SK-N-SH (cell line): ENCODE measurements at regions not wholly inside any gene's neighbourhood (a gene's known extent, or its start where the extent isn't known, plus 50 kb on each side); places are given as distances from the start of the nearest gene placed in this dataset.

ENCODE experiments used
- CTCF ChIA-PET: fragments of 300-600, 350-600 bp; formaldehyde crosslinking; extraction: SDS; loops from one replicate; lab custom pipeline; 2021; lab: Yijun Ruan, JAX
- POLR2A ChIA-PET: fragments of 350-600 bp; sonication (Branson Sonifier 250); formaldehyde crosslinking; extraction: SDS; loops from one replicate; lab custom pipeline; 2020; ENCODE audit warnings: antibody characterized with exemption, inconsistent platforms; lab: Yijun Ruan, JAX
- DNase-seq: peaks from one replicate; pipeline ENCODE4 v3.0.0; 2012
- H2AFZ ChIP-seq: fragments of 200-600 bp; sonication (generic); 2 replicates; pipeline ENCODE4 v1.8.1; 2016; ENCODE audit warnings: antibody characterized with exemption, mild to moderate bottlenecking, low read depth
- H3F3A ChIP-seq: fragments of 200-600 bp; sonication (generic); replicated peaks from 2 replicates; pipeline ENCODE3; 2016; ENCODE audit warnings: antibody characterized with exemption, mild to moderate bottlenecking; ENCODE audit not compliant: insufficient read depth
- H3K27ac ChIP-seq, 2 experiments: fragments of 200-500 bp in 1 of 2; fragments of 200-600 bp in 1 of 2; sonication (Bioruptor generic) in 1 of 2; sonication (generic), shearing (Covaris generic) in 1 of 2; 2 replicates each; pipeline versions ENCODE4 v1.5.1 to v1.6.1; 2014 to 2016; ENCODE audit warnings: low read depth in 2 of 2, inconsistent platforms in 1 of 2, low read length in 1 of 2, mild to moderate bottlenecking in 1 of 2, mixed read lengths in 1 of 2
- H3K27me3 ChIP-seq: fragments of 200-600 bp; sonication (generic), shearing (Covaris generic); 2 replicates; pipeline ENCODE4 v1.6.1; 2016; ENCODE audit warnings: mixed run types; ENCODE audit not compliant: insufficient read depth
- H3K36me3 ChIP-seq, 2 experiments: fragments of 200-500 bp in 1 of 2; fragments of 200-600 bp in 1 of 2; sonication (Bioruptor generic) in 1 of 2; sonication (generic) in 1 of 2; replicated peaks in 1 of 2; 2 replicates each; pipeline versions ENCODE3 to v1.5.1; 2014 to 2016; ENCODE audit warnings: low read length in 1 of 2, mild to moderate bottlenecking in 1 of 2; ENCODE audit not compliant: insufficient read depth in 2 of 2, control insufficient read depth in 1 of 2
- H3K4me1 ChIP-seq, 2 experiments: fragments of 200-500 bp in 1 of 2; fragments of 200-600 bp in 1 of 2; sonication (Bioruptor generic) in 1 of 2; sonication (generic), shearing (Covaris generic) in 1 of 2; 2 replicates each; pipeline versions ENCODE4 v1.5.1 to v1.6.1; 2014 to 2016; ENCODE audit warnings: low read depth in 1 of 2, low read length in 1 of 2, mixed run types in 1 of 2; ENCODE audit not compliant: insufficient read depth in 2 of 2, control insufficient read depth in 1 of 2
- H3K4me2 ChIP-seq: fragments of 200-600 bp; sonication (generic), shearing (Covaris generic); 2 replicates; pipeline ENCODE4 v1.6.1; 2017; ENCODE audit warnings: mixed run types
- H3K4me3 ChIP-seq, 2 experiments: fragments of 200-500 bp in 1 of 2; fragments of 200-600 bp in 1 of 2; sonication (Bioruptor generic) in 1 of 2; sonication (generic), shearing (Covaris generic) in 1 of 2; 2 replicates each; pipeline versions ENCODE4 v1.5.1 to v1.8.1; 2014 to 2016; ENCODE audit warnings: low read depth in 2 of 2, inconsistent platforms in 1 of 2, low read length in 1 of 2, mild to moderate bottlenecking in 1 of 2, mixed read lengths in 1 of 2, moderate library complexity in 1 of 2
- H3K79me2 ChIP-seq: fragments of 200-600 bp; sonication (generic); 2 replicates; pipeline ENCODE4 v1.8.1; 2017; ENCODE audit warnings: mild to moderate bottlenecking; ENCODE audit not compliant: insufficient read depth
- H3K9ac ChIP-seq: fragments of 200-600 bp; sonication (generic); 2 replicates; pipeline ENCODE4 v1.6.1; 2017; ENCODE audit warnings: mixed run types
- H3K9me2 ChIP-seq: fragments of 200-600 bp; sonication (generic); 2 replicates; pipeline ENCODE4 v1.6.1; 2017; ENCODE audit warnings: mixed run types
- H3K9me3 ChIP-seq: fragments of 200-600 bp; sonication (generic); 2 replicates; pipeline ENCODE4 v1.6.1; 2017; ENCODE audit warnings: mixed run types, mild to moderate bottlenecking, moderate library complexity
- H4K20me1 ChIP-seq: fragments of 200-600 bp; sonication (generic); 2 replicates; pipeline ENCODE4 v1.6.1; 2017; ENCODE audit warnings: mild to moderate bottlenecking, mixed run types; ENCODE audit not compliant: insufficient read depth
- CHD2 ChIP-seq: fragments of 150-350 bp; IDR thresholded peaks from 2 replicates; pipeline ENCODE4 v1.6.1; 2018; ENCODE audit warnings: low read length; ENCODE audit not compliant: partially characterized antibody
- CTCF ChIP-seq: fragments of 200-600 bp; sonication (generic); IDR thresholded peaks from 2 replicates; pipeline ENCODE4 v1.6.1; 2017; ENCODE audit warnings: antibody characterized with exemption, mild to moderate bottlenecking, moderate library complexity
- FOXJ3 ChIP-seq: sonication (generic); formaldehyde crosslinking; IDR thresholded peaks from 2 replicates; pipeline ENCODE4 v1.5.1; 2020; ENCODE audit warnings: mild to moderate bottlenecking, missing genetic modification reagents
- JUND ChIP-seq: IDR thresholded peaks from 2 replicates; pipeline ENCODE4 v1.4.0; 2012
- REST ChIP-seq: IDR thresholded peaks from 2 replicates; pipeline ENCODE4 v1.6.1; 2012; ENCODE audit warnings: mild to moderate bottlenecking, low read depth, low read length, moderate library complexity
- RFX5 ChIP-seq: IDR thresholded peaks from 2 replicates; pipeline ENCODE4 v1.6.1; 2012; ENCODE audit warnings: mild to moderate bottlenecking, improper control_type of control experiment, low read length
- TCF12 ChIP-seq: IDR thresholded peaks from 2 replicates; pipeline ENCODE4 v1.4.0; 2012
- TEAD4 ChIP-seq: IDR thresholded peaks from 2 replicates; pipeline ENCODE4 v1.4.0; 2012; ENCODE audit warnings: mild to moderate bottlenecking, borderline replicate concordance; ENCODE audit not compliant: insufficient read depth
- WGBS: methylation state at CpG from one replicate; pipeline ENCODE4 v1.1.6; 2017; ENCODE audit warnings: low lambda C conversion rate; 5-methylcytosine and 5-hydroxymethylcytosine counted together
- TF ChIP-seq, protein P1 (sequence below): IDR thresholded peaks from 2 replicates; pipeline ENCODE4; 2012
- TF ChIP-seq, protein P2 (sequence below): IDR thresholded peaks from 2 replicates; pipeline ENCODE4 v1.4.0; 2012; ENCODE audit warnings: low read depth
- TF ChIP-seq, protein P3 (sequence below): IDR thresholded peaks from 2 replicates; pipeline ENCODE4 v1.4.0; 2012; ENCODE audit warnings: low read depth, borderline replicate concordance

DNA sequence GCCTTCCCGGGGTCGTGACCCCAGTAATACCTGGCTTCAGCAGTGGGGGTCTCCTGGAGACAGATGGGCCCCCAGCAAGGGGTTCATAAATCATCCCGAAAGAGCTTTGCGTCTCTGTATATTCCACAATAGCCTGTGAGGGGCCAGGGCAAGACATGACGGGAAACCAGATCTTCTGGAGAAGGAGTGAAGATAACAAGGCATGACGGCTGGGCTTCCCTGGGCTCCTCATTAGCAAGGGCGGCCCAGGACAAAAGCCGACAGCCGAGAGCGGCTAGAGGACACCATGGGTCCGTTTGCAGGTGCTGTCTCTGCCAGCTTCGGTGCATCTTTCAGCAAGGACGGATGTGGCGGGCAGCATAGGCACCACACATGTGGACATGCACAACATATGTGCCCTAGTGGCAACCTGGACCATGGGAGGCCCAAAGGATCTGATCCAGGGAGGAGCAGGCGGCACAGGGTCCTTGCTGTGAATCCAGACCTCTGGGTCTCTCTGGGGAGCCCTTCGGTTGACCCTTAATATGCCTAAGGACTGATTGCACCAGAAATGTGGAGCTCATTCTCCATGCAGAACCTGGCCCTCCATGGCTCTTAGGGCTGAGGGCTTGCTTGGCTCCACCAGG lies 136.9 kb upstream of the FOXF1 start:
- no peak for DNase-seq
- H3K79me2 ChIP-seq: no peaks in the 10 kb centered on the region
- POLR2A ChIA-PET: no interaction called here
- TF ChIP-seq, protein P1, sequence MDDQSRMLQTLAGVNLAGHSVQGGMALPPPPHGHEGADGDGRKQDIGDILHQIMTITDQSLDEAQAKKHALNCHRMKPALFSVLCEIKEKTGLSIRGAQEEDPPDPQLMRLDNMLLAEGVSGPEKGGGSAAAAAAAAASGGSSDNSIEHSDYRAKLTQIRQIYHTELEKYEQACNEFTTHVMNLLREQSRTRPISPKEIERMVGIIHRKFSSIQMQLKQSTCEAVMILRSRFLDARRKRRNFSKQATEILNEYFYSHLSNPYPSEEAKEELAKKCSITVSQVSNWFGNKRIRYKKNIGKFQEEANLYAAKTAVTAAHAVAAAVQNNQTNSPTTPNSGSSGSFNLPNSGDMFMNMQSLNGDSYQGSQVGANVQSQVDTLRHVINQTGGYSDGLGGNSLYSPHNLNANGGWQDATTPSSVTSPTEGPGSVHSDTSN: no peak
- TF ChIP-seq FOXJ3 (CRISPR knock-in tag): no peak
- TF ChIP-seq, protein P2, sequence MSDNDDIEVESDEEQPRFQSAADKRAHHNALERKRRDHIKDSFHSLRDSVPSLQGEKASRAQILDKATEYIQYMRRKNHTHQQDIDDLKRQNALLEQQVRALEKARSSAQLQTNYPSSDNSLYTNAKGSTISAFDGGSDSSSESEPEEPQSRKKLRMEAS: no peak
- TF ChIP-seq CHD2: no peak
- no peak for TF ChIP-seq JUND
- no peak for TF ChIP-seq RFX5
- no peak for TF ChIP-seq TCF12
- TF ChIP-seq, protein P3, sequence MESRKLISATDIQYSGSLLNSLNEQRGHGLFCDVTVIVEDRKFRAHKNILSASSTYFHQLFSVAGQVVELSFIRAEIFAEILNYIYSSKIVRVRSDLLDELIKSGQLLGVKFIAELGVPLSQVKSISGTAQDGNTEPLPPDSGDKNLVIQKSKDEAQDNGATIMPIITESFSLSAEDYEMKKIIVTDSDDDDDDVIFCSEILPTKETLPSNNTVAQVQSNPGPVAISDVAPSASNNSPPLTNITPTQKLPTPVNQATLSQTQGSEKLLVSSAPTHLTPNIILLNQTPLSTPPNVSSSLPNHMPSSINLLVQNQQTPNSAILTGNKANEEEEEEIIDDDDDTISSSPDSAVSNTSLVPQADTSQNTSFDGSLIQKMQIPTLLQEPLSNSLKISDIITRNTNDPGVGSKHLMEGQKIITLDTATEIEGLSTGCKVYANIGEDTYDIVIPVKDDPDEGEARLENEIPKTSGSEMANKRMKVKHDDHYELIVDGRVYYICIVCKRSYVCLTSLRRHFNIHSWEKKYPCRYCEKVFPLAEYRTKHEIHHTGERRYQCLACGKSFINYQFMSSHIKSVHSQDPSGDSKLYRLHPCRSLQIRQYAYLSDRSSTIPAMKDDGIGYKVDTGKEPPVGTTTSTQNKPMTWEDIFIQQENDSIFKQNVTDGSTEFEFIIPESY: no peak
- TF ChIP-seq CTCF: no peak
- no peak for TF ChIP-seq REST
- TF ChIP-seq TEAD4: no peak
- TF ChIP-seq, all 33 proteins: peak for 0
- CTCF ChIA-PET: interaction anchor here (1.4 kb wide), 1 partner anchor 12 kb away, joined by 4 read pairs; no protein-coding TSS in a partner anchor
- Histone ChIP-seq H3F3A (no peaks in the 10 kb centered on the region), H3K27me3 (0 out of 2 replicates have a peak, but pooled peaks cover 4% of the 10 kb centered on the region), H3K36me3 (no peaks in the 10 kb centered on the region), H3K9ac (no peak overlapping the region), H3K4me2 (no peak overlapping the region), H3K4me3 (no peak overlapping the region), H3K27ac (no peak overlapping the region), H2AFZ (no peak overlapping the region), H3K9me3 (no peaks in the 10 kb centered on the region), H3K4me1 (no peaks in the 10 kb centered on the region), H3K9me2 (no peaks in the 10 kb centered on the region), H4K20me1 (no peaks in the 10 kb centered on the region)
- 39% methylated on average over 6 of the region's 16 CpGs for WGBS
